NCI-H2081 (cell line): ENCODE measurements at regions not wholly inside any gene's neighbourhood (a gene's known extent, or its start where the extent isn't known, plus 50 kb on each side); places are given as distances from the start of the nearest gene placed in this dataset.

ENCODE experiments used
- DNase-seq, 2 experiments: peaks; one replicate each; lab custom pipeline; 2025; lab: John Stamatoyannopoulos, UW

DNA sequence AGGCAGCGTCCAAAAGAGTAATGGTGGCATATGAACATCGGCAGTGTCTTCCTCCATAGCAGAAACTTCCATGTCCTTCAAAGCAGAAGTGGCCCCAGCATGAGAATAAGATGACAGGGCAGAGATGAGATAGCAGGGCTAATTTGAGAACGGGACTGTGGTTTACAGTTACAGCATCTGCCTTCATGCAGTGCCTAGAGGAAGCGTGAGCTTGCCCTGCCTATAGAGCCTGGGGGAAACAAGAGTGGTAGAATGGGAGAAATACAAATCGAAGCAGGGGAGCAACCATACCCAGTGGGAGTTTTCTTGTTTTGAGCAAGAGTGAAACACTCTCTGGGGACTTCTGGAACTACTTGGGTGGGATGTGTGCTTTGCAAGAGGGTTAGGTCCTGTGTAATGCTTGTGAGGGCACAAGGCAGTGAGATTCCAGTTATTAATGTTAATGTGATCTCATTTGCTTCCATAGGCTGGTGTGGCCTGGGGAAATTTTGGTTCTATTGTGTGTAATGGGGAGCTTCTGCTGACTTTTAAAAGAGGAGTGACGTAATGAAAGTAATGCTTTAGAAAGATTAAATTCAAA lies 616.9 kb downstream of the ZIC1 start:
- no peak for DNase-seq

DNA sequence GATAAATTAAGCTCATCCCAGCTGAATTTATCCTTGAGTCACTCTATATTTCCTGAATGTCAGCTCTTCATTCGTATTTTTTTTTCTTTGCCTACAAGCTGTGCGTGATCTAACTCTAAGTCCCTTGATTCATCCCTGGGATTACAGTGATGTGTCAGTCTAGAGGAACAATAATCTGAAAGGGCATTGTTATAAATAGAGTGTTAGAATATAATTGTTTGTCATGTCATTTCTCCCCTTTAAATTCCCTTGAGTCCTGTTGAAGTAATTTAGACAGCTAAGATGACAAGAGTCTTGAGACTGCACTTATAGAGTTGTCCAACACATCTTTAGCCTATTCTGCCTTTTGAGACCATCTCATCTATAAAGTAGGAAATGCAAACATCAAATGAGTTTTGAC lies 621.8 kb downstream of the ZIC1 start:
- DNase-seq = no peak

DNA sequence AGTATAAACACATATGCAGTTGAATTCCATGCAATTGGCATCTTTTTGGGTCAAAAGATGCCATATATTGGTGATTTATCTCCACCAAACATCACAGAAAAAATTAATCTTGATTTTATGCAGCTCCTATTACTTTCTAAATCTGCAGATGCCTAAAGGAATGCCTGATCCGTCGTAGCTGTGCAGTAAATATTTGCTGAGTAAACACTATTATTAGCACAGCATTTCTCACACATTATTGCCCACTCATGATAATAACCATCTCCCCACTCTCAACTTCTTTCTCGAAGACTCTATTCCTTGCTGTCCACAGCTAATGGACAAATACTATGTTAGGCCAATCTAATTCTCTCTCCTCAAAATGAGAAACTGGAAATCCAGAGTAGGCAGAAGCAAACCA lies 625.2 kb downstream of the ZIC1 start:
- no peak for DNase-seq

DNA sequence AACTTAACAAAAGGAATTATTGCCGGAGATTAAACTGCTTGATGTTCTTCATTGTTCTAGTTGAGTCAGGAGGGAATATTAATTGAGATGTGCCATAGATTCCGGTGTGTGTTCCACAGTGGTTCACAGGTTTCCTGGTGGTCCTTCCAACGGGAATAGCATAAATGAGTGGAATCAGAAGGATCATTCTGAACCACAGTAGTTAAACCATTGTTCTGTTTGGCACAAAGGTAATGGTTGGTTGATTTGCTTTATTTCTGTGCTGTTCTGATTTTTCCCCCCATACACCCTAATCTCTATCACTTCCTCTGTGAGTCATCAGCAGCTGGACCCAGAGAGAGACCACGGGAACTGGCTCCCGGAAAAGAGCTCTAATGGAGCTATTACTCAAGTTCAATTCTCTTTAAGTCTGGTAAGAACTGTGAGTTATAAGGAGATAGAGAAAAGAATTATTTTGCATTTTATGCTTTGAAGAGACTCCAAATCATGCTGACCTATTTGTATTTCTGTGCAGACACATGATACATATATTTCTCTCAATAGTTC lies 627.2 kb downstream of the ZIC1 start:
- peak in 1 of 2 experiments; percentile 23 for DNase-seq

- peak; percentile 78 to 82 for DNase-seq
Measured at GRCh38 chr3:148042663-148043445, 633.7 kb downstream of the ZIC1 start.

- DNase-seq = no peak
Measured at GRCh38 chr3:148044151-148044550, 635.0 kb downstream of the ZIC1 start.

- no peak for DNase-seq
Measured at GRCh38 chr3:148054999-148055398, 642.7 kb upstream of the AGTR1 start.

DNA sequence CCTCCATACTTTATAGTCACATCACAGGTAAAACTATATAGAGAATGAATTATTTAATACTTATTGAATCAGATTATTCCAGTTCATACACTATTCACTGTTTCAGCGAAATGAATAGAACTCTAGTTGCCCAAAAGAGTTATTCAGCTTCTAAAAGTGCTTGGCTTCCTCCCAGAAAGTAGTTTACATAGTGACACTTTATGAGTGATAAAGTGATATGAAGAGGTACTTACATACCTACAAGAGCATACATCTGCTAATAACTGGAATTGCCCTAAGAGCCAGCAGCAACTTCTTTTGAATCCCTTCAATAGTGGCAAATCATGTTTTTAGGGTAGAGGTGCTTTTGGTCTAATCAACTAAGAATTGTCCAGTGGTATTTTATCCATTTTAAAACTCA lies 635.1 kb upstream of the AGTR1 start:
- no peak for DNase-seq

GRCh38 chr3:148066802-148067201 lies 630.9 kb upstream of the AGTR1 start:
- no peak for DNase-seq

- DNase-seq = no peak
Measured at GRCh38 chr3:148068466-148068865, 629.2 kb upstream of the AGTR1 start.

- DNase-seq = no peak
Measured at GRCh38 chr3:148070041-148070440, 627.7 kb upstream of the AGTR1 start.

GRCh38 chr3:148073721-148074456 lies 623.8 kb upstream of the AGTR1 start:
- DNase-seq = no peak

DNA sequence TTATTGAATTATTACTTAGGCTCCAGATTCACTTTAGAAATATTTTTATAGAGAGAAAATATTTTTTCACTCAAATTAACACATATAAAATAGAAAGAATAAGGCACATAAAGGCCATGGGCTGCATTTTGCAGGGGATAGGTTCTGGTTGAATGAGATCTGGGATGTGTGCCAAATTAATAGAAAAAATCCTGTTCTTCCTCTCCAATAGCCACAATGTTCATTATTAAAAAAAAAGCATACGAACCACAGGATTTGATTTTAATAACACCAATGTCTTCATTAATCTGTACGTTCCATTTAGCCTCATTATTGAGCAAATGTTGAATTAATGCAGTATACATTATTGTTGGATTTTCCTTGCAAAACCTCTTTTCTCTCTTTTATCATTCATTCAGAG lies 622.8 kb upstream of the AGTR1 start:
- peak; percentile 28 to 66 for DNase-seq

DNA sequence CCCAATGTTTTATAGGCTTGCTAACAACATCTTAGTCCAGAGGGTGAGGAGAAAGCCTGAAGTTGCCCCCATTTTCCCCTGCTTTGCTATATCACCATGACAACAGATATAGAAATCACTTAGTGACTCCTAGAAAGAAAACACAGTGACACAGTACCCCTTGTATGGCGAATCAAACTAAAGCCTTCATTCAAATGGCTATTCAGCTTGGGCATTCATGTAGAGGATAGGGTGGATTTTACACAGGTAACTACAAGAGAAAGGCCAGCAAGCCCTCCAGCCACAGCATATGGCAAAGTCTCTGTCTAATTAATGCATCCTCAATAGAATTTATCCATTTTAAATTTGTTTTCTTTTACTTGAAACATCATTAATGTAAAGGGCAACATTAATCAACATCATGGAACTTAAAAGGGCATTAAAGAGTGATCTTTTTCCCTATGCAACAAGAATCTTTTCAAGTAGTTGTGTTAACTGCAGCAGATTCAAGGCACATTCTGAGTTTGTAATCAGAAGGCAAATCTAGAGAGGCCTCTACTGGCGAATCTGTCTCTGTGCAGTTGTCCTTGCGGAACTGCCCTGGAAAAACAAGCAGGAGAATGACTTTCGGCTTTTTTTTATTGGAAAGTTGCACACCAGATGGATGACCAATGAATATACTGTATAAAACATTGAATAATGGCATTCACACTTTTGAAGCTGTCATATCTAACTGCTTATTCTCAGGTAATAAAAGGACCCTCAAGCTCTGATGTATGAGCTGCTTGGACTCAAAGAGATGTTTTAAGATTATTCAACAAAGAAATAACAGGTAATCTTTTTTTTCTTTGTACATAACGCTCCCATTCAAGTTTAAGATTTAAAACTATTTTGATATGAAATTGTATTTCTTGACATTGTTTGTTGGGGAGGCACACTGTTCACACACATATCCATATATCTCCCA lies 621.7 kb upstream of the AGTR1 start:
- peak; percentile 49 to 77 for DNase-seq

- DNase-seq = peak in 1 of 2 experiments; percentile 40
Measured at GRCh38 chr3:148077318-148077923, 620.3 kb upstream of the AGTR1 start.

GRCh38 chr3:148077965-148078364 lies 619.7 kb upstream of the AGTR1 start:
- no peak for DNase-seq

DNA sequence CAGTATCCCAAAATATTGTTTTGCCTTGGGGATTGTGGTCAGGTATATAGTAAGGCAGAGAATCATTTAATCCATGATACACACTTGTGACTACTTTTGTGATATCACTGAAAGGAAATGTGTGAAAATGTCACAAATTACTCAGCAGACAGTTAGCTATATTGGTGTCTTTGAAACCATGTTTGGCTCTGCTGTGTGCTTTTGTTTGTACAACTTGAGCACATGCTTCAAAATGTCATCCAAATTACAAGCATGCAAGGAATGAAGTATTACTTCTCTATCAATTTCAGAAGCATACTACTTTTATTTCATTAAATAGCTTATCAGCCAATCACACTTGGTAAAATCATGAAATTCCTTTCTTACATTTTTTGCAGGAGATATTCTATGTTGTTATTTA lies 619.0 kb upstream of the AGTR1 start:
- DNase-seq = no peak

DNA sequence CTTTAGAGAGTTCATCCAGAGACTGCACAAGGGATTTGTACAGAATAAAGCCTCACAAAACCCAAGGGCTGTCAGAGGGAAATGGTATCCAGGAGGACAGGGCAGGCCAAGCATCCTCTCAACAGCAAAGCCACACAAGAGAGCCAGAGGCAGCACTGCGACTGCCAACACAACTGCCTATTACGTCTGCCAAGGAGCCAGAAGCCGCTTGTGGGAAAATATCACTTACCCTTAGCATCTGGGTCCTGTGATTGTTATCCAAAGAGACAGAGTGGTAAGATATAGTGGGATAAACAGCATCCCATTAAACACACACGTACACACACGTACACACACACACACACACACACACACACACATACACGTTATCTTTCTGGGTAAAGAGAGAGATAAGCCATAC lies 618.3 kb upstream of the AGTR1 start:
- no peak for DNase-seq

GRCh38 chr3:148081926-148082325 lies 615.8 kb upstream of the AGTR1 start:
- no peak for DNase-seq

GRCh38 chr3:148082506-148083280 lies 615.0 kb upstream of the AGTR1 start:
- no peak for DNase-seq
